K562 (cell line): ENCODE measurements at regions not wholly inside any gene's neighbourhood (a gene's known extent, or its start where the extent isn't known, plus 50 kb on each side); places are given as distances from the start of the nearest gene placed in this dataset.

ENCODE experiments used
- ARHGAP35 ChIP-seq: fragments of 450-650 bp; IDR thresholded peaks from 2 replicates; pipeline ENCODE4 v1.6.1; 2018; ENCODE audit not compliant: partially characterized antibody
- BDP1 ChIP-seq: IDR thresholded peaks from 3 replicates; pipeline ENCODE4 v1.6.1; 2011; ENCODE audit not compliant: insufficient read length, insufficient read depth
- CREM ChIP-seq: IDR thresholded peaks from 2 replicates; pipeline ENCODE4 v1.6.1; 2014; ENCODE audit warnings: antibody characterized with exemption, low read depth
- FOS ChIP-seq: IDR thresholded peaks from 3 replicates; pipeline ENCODE4 v1.6.1; 2011; ENCODE audit not compliant: insufficient read length; ENCODE audit errors: extremely low read depth
- FOXA1 ChIP-seq: fragments of 450-650 bp; IDR thresholded peaks from 2 replicates; pipeline ENCODE4 v1.6.1; 2016; ENCODE audit warnings: mild to moderate bottlenecking, borderline replicate concordance
- GTF2A2 ChIP-seq: IDR thresholded peaks from 2 replicates; pipeline ENCODE4 v1.6.1; 2016; ENCODE audit warnings: mild to moderate bottlenecking, missing genetic modification characterization, missing compliant biosample characterization
- PHF20 ChIP-seq: fragments of 450-650 bp; IDR thresholded peaks from 2 replicates; pipeline ENCODE4 v1.6.1; 2018; ENCODE audit not compliant: partially characterized antibody
- ZBTB7A ChIP-seq: IDR thresholded peaks from 2 replicates; pipeline ENCODE4 v1.6.1; 2011; ENCODE audit warnings: low read depth, mild to moderate bottlenecking, low read length, moderate library complexity, borderline replicate concordance; ENCODE audit not compliant: control insufficient read depth
- ZC3H11A ChIP-seq: IDR thresholded peaks from 2 replicates; pipeline ENCODE4 v1.6.1; 2012; ENCODE audit warnings: low read depth, low read length, improper control_type of control experiment
- ZNF133 ChIP-seq: fragments of 250-450 bp; sonication (Bioruptor Pico); IDR thresholded peaks from 2 replicates; pipeline ENCODE4 v1.4.0; 2020; ENCODE audit warnings: mild to moderate bottlenecking
- ZNF77 ChIP-seq: fragments of 250-450 bp; sonication (Bioruptor Pico); IDR thresholded peaks from 2 replicates; pipeline ENCODE4 v1.5.0; 2020
- ZSCAN29 ChIP-seq: fragments of 450-650 bp; IDR thresholded peaks from 2 replicates; pipeline ENCODE4 v1.6.1; 2017
- TF ChIP-seq, protein P1 (sequence below): fragments of 200-600 bp; sonication (generic); IDR thresholded peaks from one replicate; pipeline ENCODE4 v1.6.1; 2012; ENCODE audit warnings: mild to moderate bottlenecking, low read depth, low read length, inconsistent platforms
- TF ChIP-seq, protein P2 (sequence below), 2 experiments: fragments of 250-450 bp in 1 of 2; fragments of 450-650 bp in 1 of 2; sonication (Bioruptor Pico) in 1 of 2; IDR thresholded peaks; 2 replicates each; pipeline versions ENCODE4 v1.6.1 to v1.8.0; 2016 to 2021; ENCODE audit warnings: mild to moderate bottlenecking in 2 of 2, moderate library complexity in 2 of 2, missing compliant biosample characterization in 1 of 2, missing genetic modification characterization in 1 of 2
- TF ChIP-seq, protein P3 (sequence below): fragments of 450-650 bp; IDR thresholded peaks from 2 replicates; pipeline ENCODE4 v1.6.1; 2016; ENCODE audit warnings: missing biosample characterization, missing genetic modification characterization

DNA sequence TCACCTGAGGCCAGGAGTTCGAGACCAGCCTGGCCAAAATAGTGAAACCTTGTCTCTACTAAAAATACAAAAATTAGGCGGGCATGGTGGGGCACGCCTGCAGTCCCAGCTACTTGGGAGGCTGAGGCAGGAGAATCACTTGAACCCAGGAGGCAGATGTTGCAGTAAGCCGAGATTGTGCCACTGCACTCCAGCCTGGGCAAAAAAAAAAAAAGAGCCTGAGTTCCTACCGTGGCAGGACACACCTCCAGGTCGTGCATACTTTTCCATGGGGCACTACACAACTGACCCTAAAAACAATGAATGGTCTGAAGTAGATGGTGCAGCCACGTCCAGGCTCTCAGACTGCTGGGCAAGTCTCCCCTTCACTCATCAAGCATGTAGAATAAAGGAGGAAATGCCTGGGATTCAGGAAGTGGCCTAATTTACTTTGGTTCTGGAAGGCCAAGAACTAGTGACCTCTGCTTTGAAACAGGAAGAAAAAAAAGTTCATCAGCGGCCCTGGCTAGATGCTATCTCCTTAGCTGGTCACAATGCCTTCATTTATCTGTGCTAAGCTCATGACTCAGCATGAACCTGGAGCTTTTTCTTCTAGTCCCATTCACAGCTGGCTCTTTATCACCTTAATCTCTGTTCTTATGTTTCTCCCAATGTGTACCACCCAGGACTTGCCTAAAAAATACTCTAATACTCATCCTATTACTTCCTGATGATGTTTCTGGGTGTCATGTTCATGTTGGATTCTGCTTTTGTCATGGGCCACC, 55.8 kb upstream of the OR6J1 start (continued):
- TF ChIP-seq, protein P1, sequence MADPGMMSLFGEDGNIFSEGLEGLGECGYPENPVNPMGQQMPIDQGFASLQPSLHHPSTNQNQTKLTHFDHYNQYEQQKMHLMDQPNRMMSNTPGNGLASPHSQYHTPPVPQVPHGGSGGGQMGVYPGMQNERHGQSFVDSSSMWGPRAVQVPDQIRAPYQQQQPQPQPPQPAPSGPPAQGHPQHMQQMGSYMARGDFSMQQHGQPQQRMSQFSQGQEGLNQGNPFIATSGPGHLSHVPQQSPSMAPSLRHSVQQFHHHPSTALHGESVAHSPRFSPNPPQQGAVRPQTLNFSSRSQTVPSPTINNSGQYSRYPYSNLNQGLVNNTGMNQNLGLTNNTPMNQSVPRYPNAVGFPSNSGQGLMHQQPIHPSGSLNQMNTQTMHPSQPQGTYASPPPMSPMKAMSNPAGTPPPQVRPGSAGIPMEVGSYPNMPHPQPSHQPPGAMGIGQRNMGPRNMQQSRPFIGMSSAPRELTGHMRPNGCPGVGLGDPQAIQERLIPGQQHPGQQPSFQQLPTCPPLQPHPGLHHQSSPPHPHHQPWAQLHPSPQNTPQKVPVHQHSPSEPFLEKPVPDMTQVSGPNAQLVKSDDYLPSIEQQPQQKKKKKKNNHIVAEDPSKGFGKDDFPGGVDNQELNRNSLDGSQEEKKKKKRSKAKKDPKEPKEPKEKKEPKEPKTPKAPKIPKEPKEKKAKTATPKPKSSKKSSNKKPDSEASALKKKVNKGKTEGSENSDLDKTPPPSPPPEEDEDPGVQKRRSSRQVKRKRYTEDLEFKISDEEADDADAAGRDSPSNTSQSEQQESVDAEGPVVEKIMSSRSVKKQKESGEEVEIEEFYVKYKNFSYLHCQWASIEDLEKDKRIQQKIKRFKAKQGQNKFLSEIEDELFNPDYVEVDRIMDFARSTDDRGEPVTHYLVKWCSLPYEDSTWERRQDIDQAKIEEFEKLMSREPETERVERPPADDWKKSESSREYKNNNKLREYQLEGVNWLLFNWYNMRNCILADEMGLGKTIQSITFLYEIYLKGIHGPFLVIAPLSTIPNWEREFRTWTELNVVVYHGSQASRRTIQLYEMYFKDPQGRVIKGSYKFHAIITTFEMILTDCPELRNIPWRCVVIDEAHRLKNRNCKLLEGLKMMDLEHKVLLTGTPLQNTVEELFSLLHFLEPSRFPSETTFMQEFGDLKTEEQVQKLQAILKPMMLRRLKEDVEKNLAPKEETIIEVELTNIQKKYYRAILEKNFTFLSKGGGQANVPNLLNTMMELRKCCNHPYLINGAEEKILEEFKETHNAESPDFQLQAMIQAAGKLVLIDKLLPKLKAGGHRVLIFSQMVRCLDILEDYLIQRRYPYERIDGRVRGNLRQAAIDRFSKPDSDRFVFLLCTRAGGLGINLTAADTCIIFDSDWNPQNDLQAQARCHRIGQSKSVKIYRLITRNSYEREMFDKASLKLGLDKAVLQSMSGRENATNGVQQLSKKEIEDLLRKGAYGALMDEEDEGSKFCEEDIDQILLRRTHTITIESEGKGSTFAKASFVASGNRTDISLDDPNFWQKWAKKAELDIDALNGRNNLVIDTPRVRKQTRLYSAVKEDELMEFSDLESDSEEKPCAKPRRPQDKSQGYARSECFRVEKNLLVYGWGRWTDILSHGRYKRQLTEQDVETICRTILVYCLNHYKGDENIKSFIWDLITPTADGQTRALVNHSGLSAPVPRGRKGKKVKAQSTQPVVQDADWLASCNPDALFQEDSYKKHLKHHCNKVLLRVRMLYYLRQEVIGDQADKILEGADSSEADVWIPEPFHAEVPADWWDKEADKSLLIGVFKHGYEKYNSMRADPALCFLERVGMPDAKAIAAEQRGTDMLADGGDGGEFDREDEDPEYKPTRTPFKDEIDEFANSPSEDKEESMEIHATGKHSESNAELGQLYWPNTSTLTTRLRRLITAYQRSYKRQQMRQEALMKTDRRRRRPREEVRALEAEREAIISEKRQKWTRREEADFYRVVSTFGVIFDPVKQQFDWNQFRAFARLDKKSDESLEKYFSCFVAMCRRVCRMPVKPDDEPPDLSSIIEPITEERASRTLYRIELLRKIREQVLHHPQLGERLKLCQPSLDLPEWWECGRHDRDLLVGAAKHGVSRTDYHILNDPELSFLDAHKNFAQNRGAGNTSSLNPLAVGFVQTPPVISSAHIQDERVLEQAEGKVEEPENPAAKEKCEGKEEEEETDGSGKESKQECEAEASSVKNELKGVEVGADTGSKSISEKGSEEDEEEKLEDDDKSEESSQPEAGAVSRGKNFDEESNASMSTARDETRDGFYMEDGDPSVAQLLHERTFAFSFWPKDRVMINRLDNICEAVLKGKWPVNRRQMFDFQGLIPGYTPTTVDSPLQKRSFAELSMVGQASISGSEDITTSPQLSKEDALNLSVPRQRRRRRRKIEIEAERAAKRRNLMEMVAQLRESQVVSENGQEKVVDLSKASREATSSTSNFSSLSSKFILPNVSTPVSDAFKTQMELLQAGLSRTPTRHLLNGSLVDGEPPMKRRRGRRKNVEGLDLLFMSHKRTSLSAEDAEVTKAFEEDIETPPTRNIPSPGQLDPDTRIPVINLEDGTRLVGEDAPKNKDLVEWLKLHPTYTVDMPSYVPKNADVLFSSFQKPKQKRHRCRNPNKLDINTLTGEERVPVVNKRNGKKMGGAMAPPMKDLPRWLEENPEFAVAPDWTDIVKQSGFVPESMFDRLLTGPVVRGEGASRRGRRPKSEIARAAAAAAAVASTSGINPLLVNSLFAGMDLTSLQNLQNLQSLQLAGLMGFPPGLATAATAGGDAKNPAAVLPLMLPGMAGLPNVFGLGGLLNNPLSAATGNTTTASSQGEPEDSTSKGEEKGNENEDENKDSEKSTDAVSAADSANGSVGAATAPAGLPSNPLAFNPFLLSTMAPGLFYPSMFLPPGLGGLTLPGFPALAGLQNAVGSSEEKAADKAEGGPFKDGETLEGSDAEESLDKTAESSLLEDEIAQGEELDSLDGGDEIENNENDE = no peak
- no peak for TF ChIP-seq BDP1
- no peak for TF ChIP-seq ZNF77 (CRISPR knock-in tag)
- TF ChIP-seq FOXA1 = no peak
- TF ChIP-seq ZSCAN29 = no peak
- no peak for TF ChIP-seq ZNF133 (CRISPR knock-in tag)
- no peak for TF ChIP-seq PHF20
- TF ChIP-seq CREM = no peak
- TF ChIP-seq, protein P2, sequence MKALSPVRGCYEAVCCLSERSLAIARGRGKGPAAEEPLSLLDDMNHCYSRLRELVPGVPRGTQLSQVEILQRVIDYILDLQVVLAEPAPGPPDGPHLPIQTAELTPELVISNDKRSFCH (CRISPR knock-in tag; IDR thresholded peaks at IDR 0.05) = no peak
- TF ChIP-seq, protein P2 (tag; IDR thresholded peaks at IDR 0.05) = no peak
- no peak for TF ChIP-seq ARHGAP35
- no peak for TF ChIP-seq GTF2A2 (tag)
- TF ChIP-seq, protein P3, sequence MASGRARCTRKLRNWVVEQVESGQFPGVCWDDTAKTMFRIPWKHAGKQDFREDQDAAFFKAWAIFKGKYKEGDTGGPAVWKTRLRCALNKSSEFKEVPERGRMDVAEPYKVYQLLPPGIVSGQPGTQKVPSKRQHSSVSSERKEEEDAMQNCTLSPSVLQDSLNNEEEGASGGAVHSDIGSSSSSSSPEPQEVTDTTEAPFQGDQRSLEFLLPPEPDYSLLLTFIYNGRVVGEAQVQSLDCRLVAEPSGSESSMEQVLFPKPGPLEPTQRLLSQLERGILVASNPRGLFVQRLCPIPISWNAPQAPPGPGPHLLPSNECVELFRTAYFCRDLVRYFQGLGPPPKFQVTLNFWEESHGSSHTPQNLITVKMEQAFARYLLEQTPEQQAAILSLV (tag) = no peak
- TF ChIP-seq ZBTB7A = no peak
- TF ChIP-seq FOS = no peak
- TF ChIP-seq ZC3H11A = no peak
